HG02943 (cell line): ENCODE measurements at regions not wholly inside any gene's neighbourhood (a gene's known extent, or its start where the extent isn't known, plus 50 kb on each side); places are given as distances from the start of the nearest gene placed in this dataset.

Source experiments
- ATAC-seq: cut with Tn5 transposase; IDR thresholded peaks from one replicate; pipeline ENCODE4 v1.9.1; 2021; ENCODE audit warnings: mild to moderate bottlenecking, low read depth, moderate library complexity; ENCODE audit not compliant: unreplicated experiment

DNA sequence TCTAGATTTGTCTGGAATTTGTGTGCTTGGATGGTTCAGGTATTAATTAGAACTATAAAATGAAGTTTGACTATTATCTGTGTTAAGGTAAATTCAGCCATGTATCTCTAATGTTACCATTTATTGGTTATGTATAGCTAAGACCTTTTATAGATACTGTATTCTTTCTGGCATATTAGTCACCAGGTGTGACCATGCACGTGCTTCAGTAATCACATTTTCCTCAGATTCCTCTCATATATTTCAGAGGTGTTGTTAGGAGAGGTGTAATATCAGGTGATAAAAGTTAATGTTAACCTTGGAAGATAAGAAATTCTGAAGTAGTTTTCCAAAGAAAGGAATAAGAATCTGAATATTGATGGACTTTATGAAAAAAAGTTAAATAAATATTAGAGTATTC is 194.5 kb upstream of the KHDRBS2 start:
- no peak for ATAC-seq

DNA sequence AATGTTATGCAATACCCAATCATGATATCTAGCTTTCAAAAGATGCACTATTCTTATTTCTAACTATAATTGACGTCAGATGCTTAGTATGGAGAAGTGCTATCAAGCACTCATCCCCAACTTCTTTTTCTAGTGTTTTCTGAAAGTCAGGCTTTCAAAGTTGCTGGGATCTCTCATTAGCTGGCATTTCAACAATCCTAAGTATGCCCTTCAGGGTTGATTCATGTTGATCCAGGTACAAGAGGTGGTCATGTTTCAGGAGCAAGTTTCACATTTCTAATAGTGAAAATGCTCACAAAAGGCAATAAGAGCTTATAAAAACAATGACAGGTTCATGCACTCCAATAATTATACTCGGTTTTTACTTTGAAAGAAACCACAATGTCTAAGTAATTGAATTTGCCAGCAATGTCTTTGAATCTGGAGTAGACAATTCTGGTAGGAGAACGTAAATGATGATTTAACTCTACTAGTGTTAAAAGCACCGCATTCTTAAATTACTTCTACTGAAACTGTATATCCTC is 193.7 kb upstream of the KHDRBS2 start:
- no peak for ATAC-seq

DNA sequence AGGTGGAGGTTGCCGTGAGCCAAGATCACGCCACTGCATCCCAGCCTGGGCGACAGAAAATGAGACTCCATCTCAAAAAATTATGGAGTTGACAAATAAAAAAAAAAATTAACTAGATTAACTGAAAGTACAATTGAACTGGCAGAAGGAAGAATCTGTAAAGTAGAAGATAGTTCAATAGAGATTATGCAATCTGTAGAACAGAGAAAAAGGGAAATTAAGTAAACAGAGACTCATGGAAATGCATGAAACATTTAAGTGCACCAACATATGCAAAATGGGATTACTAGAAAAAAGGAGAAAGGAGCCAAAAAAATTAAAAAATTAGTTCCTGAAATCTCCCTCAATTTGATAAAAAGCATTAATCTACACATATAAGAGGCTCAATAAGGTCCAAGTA is 188.8 kb upstream of the KHDRBS2 start:
- ATAC-seq: no peak

DNA sequence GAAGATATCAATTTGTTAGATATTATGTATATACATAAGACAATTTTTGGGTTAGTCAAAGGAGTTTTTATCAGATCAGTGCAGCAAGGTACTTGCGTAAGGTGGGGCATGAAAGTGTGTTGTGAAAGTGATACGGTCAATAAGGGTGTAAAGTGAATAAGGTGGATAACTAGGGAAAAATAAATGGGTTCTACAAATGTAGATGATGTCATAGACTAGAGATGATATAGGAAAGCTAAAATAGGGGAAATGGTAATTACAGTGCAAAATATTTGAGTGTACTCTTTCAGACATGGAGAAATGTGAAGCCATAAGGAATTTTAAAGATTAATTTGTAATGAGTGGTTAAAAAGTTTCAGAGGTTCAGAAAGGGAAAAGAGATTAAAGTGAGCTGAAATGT is 180.6 kb upstream of the KHDRBS2 start:
- no peak for ATAC-seq

DNA sequence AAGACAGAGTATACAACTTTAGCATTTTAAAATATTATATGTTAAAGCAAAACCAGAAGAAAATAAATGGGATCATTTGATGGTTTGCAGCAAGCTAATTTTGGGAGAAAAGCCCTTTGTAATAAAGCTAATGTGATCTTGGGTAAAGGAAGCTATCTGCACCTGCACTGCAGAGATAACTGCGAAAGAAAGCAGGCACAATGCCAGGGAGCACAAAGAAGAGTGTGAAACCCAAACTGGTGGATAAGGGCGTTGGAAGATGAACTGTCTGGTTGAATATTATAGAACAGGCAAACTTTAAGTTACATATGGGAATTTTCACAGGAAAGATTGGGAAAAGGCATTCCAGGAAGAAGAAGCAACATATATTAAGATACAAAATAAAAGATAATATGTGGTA is 179.2 kb upstream of the KHDRBS2 start:
- no peak for ATAC-seq

DNA sequence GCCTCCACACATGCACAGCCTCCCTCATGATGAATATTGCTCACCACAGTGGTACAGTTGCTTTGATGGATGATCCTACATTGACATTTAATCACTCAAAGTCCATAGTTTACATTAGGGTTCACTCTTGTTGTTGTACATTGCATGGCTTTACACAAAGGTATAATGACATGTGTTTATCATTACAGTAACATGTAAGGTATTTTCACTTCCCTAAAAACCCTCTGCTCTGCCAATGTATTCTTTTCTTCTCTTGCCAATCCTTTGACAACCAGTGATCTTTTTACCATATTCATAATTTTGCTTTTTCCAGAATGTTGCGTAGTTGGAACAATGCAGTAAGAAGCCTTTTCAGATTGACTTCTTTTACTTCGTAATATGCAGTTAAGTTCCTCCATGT is 166.6 kb upstream of the KHDRBS2 start:
- ATAC-seq: no peak

DNA sequence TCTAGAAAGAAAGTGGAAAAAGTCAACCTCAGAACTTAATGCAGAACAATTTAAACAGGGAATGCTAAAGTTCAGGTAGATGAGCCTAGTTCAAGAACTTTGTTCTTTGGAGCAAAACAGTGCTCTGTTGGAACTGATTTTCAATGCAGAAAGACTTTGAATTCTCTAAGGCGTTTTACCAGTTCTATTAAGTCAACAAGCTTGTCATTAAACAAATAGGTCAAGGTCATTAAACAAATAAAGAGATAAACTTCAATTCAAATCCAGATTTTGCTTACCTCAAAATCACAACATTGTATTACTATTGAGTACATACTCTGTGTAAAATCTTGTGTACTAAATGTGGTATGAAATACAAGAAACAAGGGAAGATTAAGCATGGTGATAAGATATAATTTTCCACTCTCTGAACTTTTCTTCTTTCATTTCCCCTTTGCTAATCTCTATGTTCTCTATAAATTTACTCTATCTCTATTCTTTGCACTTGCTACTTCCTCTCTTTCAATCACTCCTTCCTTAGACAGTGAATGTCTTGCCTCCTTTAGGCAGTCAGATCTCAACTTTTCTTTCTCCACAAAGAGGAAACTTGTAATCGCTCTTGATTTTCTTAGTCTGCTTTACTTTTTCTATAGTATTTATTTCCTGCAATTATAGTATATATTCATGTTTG is 160.8 kb upstream of the KHDRBS2 start:
- ATAC-seq: no peak

DNA sequence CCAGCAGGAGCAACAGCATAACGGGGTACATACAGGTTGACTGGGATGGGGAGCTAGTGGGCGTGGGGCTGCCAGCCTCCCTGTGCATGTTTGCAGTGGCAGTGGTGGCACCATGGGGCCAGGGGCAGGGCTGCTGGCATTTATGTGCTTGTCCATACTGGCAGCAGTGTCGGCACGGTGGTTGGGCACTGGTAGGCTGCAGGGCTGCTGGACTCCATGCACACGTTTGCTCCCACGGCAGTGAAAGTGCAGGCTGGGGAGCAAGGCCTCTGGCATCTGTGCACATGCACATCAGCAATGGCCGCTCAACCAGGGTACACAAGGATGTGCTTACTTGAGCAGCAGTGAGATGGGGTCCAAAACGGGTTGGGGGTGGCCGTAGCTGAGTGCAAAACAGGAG is 159.5 kb upstream of the KHDRBS2 start:
- ATAC-seq: no peak

DNA sequence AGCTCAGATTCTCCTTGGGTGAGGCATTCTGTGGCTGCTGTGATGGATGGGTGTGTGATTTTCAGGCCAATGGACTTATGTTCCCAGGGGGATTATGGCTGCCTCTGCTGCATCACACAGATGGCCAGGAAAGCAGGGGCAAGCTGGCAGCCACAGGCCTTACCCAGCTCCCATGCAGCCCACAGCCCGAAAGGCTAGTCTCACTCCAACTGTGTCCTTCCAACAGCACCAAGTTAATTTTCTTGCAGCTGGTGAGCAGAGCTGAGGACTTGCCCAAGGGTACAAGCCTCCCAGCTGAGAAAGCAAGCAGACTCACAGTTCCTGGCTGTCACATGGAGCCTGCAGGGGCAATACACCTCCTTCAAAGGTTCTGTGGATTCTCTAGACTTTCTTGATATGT is 155.2 kb upstream of the KHDRBS2 start:
- ATAC-seq: no peak

DNA sequence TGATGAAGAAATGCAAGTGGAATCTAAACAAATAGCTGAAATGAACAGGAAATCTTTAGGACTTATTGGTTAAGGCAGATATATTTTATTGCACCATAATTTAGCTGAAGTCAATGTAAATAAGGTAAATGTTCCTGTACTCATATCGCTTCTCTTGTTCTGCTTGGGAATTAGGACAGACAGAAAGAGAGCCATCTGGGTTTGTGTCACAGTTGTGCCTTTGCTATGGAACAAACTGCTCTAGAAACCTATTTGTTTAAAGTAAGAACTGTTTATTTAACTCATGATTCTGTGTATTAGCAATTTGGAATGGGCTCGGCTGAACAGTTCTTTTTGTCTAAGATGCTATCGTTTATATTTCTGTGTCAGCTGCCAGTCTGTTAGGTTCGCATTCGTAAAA is 143.8 kb upstream of the KHDRBS2 start:
- no peak for ATAC-seq

DNA sequence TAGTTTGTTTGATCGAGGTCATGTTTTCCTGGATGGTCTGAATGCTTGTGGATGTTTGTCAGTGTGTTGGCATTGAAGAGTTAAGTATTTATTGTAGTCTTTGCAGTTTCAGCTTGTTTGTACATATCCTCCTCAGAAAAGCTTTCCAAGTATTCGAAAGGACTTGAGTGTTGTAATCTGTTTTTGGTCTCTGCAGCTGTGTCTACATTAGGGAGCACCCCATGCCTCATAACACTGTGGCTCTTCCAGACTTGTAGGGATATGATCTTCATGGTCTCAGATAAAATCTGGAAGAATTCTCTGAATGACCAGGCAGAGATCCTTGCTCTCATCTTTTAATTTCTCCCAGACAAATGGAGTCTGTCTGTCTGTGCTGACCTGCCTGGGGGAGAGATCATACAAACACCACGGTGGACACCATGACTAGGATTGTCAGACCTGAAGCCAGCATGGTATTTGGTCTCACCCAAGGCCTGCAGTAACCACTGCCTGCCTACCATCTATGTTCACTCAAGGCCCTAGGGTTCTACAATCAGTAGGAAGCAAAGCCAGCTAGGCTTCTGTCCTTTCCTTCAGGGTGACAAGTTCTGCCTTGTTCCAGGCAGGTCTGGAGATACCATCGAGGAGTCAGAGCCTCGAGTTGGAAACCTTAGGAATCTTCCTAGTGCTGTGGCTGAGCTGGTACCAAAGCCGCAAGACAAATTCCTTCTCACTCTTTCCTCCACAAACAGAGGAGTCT is 114.7 kb upstream of the KHDRBS2 start:
- no peak for ATAC-seq

DNA sequence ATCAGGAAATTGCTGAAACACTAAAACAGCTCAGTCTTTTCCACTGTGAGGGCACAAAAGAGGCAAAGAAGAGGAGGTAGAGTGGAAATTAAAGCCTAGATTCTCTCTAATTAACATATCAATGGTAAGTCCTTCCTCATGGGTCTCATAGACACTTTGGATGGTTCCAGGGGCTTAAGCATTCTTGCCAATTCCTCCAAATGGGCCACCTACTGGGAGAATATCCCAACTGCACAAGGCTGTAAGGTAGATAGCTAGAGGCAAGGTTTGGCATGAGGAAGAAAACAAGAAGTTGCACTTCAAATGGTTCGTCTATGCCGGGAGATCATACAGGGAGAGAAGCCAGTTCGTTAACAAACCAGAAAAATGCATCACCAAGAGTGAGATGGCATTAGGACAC is 107.6 kb upstream of the KHDRBS2 start:
- ATAC-seq: no peak

DNA sequence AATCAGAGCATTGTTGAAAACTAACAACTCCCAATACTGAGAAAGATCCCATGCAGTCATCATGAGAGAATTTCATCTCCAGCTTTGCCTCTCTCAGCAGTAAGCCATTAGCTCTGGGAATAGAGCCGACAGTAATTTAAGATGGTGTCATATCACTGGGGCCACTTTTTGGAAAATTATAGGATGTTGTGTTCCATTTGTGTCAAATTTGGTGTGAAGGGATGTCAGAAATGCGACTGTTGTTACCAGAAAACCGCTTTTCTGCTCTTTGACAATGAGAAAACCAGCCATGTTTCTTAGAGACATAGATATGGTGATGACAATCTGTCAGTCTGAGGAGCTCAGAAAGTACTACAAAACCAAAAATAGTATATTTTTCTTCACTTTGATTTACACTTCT is 106.3 kb upstream of the KHDRBS2 start:
- no peak for ATAC-seq

DNA sequence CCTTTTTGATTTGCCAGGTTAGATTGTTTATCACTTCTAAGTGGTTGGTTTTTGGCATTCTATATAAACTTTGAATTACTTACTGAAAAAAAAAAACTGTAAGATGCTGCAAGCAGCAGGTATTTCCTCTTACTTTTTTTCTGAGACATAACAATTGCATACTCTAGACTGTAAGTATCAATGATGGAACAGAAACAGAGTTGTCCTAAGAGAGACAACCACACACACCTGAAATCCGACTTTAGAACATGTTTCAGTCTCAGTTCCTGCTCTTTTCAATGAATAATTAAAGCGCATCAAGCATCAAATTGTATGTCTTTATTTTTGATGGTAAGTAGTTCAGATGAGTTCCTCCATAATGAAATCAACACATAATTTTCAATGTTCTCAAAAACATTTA is 105.3 kb upstream of the KHDRBS2 start:
- ATAC-seq: no peak

DNA sequence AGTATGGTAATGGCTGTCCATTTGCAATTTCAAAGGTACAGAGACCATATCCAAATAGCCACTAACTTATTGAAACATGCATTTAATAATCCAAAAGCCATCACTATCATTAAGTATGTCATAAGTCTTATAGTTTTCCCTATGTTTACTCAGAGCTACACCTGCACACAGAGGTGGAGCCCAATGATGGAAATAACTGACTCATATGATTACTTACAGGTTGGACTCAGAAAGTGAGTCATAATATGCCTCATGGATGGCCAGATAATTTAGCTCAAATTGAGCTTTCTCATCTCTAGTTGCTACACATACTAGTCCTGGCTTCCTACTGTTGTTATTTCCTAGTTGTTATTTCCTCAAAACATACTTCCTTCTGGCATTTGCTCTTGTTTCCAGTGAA is 104.4 kb upstream of the KHDRBS2 start:
- no peak for ATAC-seq

DNA sequence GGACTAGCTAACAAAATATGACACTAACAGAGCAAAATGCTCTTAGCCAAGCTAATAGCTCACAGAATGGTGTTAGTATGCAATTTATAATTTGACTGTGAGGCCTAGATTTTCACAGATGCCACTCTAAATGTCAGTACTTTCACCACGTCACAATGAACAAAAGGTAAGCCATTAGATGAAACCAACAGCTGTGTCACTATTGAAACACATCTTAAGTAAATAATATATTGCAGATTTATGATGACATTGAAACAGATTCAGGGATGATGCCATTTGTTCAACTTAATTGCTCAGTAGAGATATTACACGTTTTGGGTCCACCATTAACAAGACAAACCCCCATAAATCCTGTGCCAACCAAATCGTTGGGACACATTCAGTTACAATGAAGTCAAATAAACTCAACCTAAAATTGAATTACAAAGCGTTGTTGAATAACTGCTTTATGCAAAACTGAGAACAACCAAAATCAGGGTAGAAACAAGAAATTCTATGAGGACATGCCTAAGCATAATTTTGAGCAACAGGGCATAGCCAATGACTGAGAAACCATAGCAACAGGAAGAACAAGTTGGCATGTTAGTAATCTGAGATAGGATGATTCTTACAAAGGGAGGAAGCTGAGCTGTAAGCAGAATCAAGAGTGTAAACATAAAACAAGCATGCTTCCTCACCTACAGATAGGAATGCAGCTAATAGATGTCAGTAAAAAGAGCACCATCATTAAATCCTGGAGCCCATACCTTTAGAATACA is 85.6 kb upstream of the KHDRBS2 start:
- no peak for ATAC-seq

DNA sequence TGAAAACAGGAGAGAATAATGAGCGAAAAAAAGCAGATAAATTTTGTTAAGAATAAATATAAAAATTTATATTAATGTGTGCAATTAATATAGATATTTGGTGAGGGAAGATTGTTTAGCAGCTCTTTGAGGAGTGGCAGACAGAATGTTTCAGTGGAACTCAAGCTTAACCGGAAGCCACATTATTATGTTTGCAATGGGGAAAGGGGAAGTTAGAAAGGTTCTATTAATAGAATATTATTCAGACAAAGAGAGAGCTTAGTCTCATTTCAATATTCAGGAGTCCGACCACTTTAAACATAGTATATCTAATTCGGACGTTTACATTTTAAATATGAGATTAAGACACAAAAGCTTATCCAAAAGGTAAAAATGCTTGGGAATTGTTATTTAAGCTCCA is 81.6 kb upstream of the KHDRBS2 start:
- peak; percentile 95 for ATAC-seq

DNA sequence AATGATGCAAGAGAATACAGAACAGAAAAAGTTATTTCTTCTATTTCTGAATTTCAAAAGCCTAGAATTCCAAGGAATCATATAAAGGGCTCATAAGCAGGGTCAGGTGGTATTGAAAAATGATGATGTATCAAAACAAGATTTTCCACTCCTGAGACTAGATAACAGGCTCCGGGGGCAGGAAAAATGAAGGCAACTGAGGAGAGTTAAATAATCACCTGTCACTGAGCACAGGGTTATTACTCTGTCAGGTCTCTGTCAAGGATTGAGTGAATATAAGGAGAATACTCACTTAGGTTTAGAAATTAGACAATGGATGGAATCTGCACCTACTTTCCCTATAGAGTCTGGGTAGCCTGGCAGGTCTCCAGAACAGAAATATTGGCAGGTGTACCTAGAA is 76.1 kb upstream of the KHDRBS2 start:
- no peak for ATAC-seq

DNA sequence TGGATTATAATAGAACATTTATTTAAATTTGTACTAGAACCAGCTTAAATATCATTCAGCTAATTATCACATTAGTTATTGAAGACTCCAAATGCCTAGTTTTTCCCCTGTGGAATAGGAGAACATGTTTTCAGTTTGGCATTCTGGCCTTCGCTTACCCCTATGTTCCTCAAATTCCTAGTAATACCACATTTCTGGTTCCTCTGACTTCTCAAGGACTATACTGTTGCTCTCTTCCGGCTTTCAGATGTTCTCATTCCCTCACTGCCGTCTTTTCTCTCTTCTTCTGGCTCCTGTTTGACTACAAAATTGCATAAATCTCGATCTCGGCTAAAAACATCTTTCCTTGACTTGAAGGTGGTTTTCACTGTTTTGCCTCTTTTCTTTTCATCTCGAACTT is 71.8 kb upstream of the KHDRBS2 start:
- no peak for ATAC-seq

DNA sequence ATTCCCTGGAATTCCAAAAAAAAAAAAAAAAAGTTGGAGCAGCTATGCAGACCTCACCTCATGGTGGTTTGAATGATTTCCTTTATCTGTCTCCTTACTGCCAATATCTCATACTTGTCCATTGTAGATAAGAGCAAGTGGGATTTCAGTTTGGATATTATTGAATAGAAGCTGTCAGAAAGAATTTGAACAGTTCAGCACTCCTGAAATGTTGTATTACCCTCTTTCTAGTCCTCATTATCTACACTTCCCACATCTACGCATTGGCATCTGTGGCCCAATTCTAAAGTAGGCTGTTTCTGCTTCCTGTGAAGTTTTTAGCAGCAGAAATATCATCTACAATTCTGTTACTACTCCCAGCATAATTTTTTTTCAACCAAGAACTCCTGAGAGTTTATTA is 68.2 kb upstream of the KHDRBS2 start:
- no peak for ATAC-seq

DNA sequence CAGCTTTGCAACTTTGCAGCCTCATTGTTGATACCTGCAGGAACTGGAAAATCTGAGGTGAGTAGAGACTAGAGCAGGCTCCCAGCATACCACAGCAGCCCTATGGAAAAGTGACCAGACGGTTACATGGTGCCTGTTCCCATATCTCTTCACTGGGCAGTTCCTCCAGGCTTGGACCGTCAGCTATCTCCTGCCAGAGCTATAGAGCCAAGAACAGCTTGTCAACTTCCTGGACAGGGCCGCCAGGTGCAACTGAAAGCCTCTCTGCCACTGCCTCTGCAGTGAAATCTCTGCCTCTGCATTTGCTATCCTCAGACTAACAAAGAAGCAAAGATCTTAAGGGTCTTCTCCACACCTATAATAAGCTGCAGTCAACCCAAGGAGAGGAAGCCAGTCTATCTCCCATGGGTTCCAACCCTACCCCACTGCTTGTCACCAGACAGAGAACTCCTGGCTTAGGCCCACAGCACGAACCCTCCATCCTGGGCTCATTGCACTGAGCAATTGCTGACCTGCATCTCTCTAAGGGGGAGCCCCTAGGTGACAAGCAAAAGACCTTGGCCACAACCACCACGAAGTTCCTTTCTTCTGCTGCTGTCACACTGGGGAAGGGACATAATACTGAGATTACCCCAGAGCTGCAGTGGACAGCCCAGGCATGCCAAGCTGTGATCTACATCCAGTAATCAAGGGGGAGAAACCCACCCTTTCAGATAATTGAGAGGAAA is 60.1 kb upstream of the KHDRBS2 start:
- ATAC-seq: no peak
